ENCODE measurements at regions not wholly inside any gene's neighbourhood (a gene's known extent, or its start where the extent isn't known, plus 50 kb on each side); places are given as distances from the start of the nearest gene placed in this dataset.

DNA sequence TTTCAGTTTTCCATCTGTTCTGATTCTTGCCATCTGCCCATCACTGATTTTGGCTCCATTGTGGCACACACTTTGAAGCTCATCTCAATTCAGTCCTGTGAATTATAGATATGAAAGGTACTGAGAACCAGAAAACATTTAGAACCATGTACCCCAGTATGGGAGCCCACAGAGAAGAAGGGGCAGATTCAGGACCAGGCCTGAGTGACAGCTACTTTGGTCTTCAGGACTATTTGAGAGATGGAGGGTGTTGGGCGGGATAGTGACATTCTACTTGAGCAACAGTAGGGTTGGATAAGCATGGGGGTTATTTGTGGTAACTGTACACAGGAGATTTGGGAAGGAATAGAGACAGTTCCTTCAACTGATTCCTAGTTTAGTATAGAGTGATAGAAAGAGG, 259.2 kb upstream of the MANEA start:
- no peak for TF ChIP-seq BHLHE40 (IDR thresholded peaks at IDR 0.05; ENCODE audit: low read length)
- TF ChIP-seq, protein P1, sequence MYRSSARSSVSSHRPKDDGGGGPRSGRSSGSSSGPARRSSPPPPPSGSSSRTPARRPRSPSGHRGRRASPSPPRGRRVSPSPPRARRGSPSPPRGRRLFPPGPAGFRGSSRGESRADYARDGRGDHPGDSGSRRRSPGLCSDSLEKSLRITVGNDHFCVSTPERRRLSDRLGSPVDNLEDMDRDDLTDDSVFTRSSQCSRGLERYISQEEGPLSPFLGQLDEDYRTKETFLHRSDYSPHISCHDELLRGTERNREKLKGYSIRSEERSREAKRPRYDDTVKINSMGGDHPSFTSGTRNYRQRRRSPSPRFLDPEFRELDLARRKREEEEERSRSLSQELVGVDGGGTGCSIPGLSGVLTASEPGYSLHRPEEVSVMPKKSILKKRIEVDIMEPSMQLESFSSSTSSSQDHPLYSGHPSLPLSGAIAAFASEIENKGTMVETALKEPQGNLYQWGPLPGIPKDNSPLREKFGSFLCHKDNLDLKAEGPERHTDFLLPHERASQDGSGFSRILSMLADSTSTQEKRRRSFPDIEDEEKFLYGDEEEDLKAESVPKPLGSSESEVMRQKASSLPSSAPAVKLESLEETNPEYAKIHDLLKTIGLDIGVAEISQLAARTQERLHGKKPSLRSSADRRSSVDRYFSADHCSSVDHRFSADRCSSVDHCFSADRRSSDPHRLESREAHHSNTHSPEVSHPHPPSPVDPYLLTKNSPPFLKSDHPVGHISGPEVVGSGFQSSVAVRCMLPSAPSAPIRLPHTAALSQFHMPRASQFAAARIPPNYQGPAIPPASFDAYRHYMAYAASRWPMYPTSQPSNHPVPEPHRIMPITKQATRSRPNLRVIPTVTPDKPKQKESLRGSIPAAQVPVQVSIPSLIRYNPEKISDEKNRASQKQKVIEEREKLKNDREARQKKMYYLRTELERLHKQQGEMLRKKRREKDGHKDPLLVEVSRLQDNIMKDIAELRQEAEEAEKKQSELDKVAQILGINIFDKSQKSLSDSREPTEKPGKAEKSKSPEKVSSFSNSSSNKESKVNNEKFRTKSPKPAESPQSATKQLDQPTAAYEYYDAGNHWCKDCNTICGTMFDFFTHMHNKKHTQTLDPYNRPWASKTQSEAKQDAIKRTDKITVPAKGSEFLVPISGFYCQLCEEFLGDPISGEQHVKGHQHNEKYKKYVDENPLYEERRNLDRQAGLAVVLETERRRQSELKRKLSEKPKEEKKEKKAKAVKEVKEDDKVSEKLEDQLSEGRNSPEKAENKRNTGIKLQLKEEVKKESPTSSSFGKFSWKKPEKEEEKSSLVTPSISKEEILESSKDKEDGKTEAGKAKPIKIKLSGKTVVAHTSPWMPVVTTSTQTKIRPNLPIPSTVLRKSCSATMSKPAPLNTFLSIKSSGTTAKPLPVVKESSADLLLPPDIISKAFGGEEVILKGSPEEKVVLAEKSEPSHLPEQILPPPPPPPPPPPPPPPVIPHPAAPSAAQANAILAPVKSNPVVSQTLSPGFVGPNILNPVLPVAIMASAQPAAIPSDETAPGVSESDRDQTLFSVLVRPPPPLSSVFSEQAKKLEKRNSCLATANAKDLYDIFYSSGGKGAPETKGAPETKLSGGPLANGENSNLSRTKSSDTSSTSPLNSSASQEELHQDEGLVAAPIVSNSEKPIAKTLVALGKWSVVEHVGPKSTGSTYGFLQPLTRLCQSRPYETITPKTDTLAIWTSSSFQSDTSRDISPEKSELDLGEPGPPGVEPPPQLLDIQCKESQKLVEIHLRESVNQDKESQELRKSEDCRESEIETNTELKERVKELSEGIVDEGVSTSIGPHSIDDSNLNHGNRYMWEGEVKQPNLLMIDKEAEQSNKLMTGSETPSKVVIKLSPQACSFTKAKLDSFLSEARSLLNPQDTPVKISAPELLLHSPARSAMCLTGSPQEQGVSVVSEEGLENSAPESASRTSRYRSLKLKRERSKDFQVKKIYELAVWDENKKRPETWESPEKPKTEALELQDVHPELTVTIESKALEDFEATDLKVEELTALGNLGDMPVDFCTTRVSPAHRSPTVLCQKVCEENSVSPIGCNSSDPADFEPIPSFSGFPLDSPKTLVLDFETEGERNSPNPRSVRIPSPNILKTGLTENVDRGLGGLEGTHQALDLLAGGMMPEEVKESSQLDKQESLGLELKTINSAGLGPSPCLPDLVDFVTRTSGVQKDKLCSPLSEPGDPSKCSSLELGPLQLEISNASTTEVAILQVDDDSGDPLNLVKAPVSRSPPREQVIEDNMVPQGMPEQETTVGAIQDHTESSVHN (CRISPR knock-in tag; IDR thresholded peaks at IDR 0.05), result no peak
